Renal pelvis (tissue), 1 donor: ENCODE measurements at regions not wholly inside any gene's neighbourhood (a gene's known extent, or its start where the extent isn't known, plus 50 kb on each side); places are given as distances from the start of the nearest gene placed in this dataset.

Experiments
- DNase-seq: peaks from one replicate; pipeline ENCODE4 v3.0.0-alpha.2; 2013

- no peak for DNase-seq
Observed at GRCh38 chr5:174837919-174838902, 113.8 kb downstream of the MSX2 start.

GRCh38 chr5:174834081-174834480 lies 109.7 kb downstream of the MSX2 start:
- DNase-seq = no peak

GRCh38 chr5:174832811-174833210 lies 108.4 kb downstream of the MSX2 start:
- DNase-seq = no peak

- no peak for DNase-seq
Observed at GRCh38 chr5:174832025-174832424, 107.6 kb downstream of the MSX2 start.

GRCh38 chr5:174831031-174831660 lies 106.8 kb downstream of the MSX2 start:
- no peak for DNase-seq

GRCh38 chr5:174829511-174829864 lies 105.1 kb downstream of the MSX2 start:
- DNase-seq = no peak

GRCh38 chr5:174828804-174829510 lies 104.6 kb downstream of the MSX2 start:
- no peak for DNase-seq

- DNase-seq = no peak
Observed at GRCh38 chr5:174827558-174827957, 103.2 kb downstream of the MSX2 start.

- DNase-seq = no peak
Observed at GRCh38 chr5:174825587-174825986, 101.2 kb downstream of the MSX2 start.

- DNase-seq = no peak
Observed at GRCh38 chr5:174818430-174818829, 94.0 kb downstream of the MSX2 start.

GRCh38 chr5:174817610-174818009 lies 93.2 kb downstream of the MSX2 start:
- DNase-seq = no peak

- no peak for DNase-seq
Observed at GRCh38 chr5:174816858-174817257, 92.5 kb downstream of the MSX2 start.

GRCh38 chr5:174811438-174811837 lies 87.1 kb downstream of the MSX2 start:
- DNase-seq = no peak

- DNase-seq = no peak
Observed at GRCh38 chr5:174810796-174811195, 86.4 kb downstream of the MSX2 start.

- DNase-seq = no peak
Observed at GRCh38 chr5:174807471-174807870, 83.1 kb downstream of the MSX2 start.

GRCh38 chr5:174806729-174807128 lies 82.3 kb downstream of the MSX2 start:
- DNase-seq = no peak

- no peak for DNase-seq
Observed at GRCh38 chr5:174801798-174802197, 77.4 kb downstream of the MSX2 start.

GRCh38 chr5:174800435-174800834 lies 76.1 kb downstream of the MSX2 start:
- DNase-seq = no peak

- no peak for DNase-seq
Observed at GRCh38 chr5:174799121-174799520, 74.7 kb downstream of the MSX2 start.

GRCh38 chr5:174798551-174798951 lies 74.2 kb downstream of the MSX2 start:
- no peak for DNase-seq

GRCh38 chr5:174796711-174797192 lies 72.4 kb downstream of the MSX2 start:
- no peak for DNase-seq

- DNase-seq = no peak
Observed at GRCh38 chr5:174794931-174795672, 70.7 kb downstream of the MSX2 start.
